ENCODE measurements at regions not wholly inside any gene's neighbourhood (a gene's known extent, or its start where the extent isn't known, plus 50 kb on each side); places are given as distances from the start of the nearest gene placed in this dataset.

DNA sequence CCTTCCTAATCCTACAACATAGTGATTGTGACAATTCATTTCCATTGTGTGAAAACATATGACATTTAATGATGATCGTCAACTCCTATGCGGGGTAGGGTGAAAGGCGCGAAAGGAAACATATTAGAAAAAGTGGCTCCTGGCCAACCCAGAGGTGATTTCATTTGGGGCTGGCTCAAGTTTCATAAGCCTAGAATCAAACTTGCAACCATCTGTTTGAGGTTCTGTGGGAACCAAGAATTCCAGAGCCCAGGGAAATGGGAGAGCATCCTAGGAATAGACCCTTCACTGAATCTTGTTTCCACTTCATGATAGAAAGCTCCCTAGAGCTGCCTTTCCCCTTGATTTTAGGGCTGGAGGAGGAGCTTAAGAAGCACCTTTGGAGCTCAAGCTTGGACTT, 101.3 kb upstream of the EGFL6 start:
- Histone ChIP-seq H3K9me1 (ENCODE audit: control insufficient read depth, extremely low read depth, insufficient read depth, low read length) (no peaks in the 10 kb centered on the region), H3K36me3 (ENCODE audit: control insufficient read depth in 2 of 2, extremely low read depth in 1 of 2, insufficient read depth in 2 of 2, low read length in 2 of 2) (no peaks in the 10 kb centered on the region), H3K9ac (ENCODE audit: control insufficient read depth, extremely low read depth, insufficient read depth, low read length) (no peak overlapping the region), H3K4me3 (ENCODE audit: control insufficient read depth in 2 of 3, extremely low read depth in 1 of 3, insufficient read depth in 2 of 3, low read depth in 1 of 3, low read length in 3 of 3) (no peak overlapping the region), H3K27ac (ENCODE audit: control insufficient read depth, insufficient read depth, low read length) (no peak overlapping the region), H3K4me1 (ENCODE audit: control insufficient read depth, extremely low read depth, insufficient read depth, low read length) (peaks cover 8% of the 10 kb centered on the region), H3K4me2 (ENCODE audit: control insufficient read depth, extremely low read depth, insufficient read depth, low read depth, low read length) (no peak overlapping the region), H3K9me3 (ENCODE audit: control insufficient read depth, low read depth, low read length) (peaks cover 2% of the 10 kb centered on the region), H2AFZ (ENCODE audit: control insufficient read depth, low read length) (no peak overlapping the region), H3K79me2 (ENCODE audit: control insufficient read depth, insufficient read depth, low read length) (no peaks in the 10 kb centered on the region), H4K20me1 (ENCODE audit: control insufficient read depth, extremely low read depth, insufficient read depth, low read length) (no peaks in the 10 kb centered on the region), H3K27me3 (ENCODE audit: control insufficient read depth, extremely low read depth, insufficient read depth, low read length) (no peaks in the 10 kb centered on the region)
- TF ChIP-seq, protein P1, sequence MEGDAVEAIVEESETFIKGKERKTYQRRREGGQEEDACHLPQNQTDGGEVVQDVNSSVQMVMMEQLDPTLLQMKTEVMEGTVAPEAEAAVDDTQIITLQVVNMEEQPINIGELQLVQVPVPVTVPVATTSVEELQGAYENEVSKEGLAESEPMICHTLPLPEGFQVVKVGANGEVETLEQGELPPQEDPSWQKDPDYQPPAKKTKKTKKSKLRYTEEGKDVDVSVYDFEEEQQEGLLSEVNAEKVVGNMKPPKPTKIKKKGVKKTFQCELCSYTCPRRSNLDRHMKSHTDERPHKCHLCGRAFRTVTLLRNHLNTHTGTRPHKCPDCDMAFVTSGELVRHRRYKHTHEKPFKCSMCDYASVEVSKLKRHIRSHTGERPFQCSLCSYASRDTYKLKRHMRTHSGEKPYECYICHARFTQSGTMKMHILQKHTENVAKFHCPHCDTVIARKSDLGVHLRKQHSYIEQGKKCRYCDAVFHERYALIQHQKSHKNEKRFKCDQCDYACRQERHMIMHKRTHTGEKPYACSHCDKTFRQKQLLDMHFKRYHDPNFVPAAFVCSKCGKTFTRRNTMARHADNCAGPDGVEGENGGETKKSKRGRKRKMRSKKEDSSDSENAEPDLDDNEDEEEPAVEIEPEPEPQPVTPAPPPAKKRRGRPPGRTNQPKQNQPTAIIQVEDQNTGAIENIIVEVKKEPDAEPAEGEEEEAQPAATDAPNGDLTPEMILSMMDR (optimal IDR thresholded peaks at IDR 0.05 in 1 of 3, IDR thresholded peaks at IDR 0.05 in 1 of 3, conservative IDR thresholded peaks at IDR 0.05 in 1 of 3; ENCODE audit: extremely low read depth in 1 of 3, insufficient read depth in 2 of 3, low read length in 3 of 3), result no peak
- TF ChIP-seq EZH2 (IDR thresholded peaks at IDR 0.05; ENCODE audit: low read length), result no peak
- DNase-seq (ENCODE audit: low read depth, low spot score) (no peak), FAIRE-seq (no peak)
- dilution Hi-C loops (cut with MboI; ENCODE audit: extremely low pct_ligation_motif_present, low sequenced_read_pairs), result loop anchor here (10.0 kb wide), 1 partner anchor 243 kb away; no protein-coding TSS in a partner anchor

DNA sequence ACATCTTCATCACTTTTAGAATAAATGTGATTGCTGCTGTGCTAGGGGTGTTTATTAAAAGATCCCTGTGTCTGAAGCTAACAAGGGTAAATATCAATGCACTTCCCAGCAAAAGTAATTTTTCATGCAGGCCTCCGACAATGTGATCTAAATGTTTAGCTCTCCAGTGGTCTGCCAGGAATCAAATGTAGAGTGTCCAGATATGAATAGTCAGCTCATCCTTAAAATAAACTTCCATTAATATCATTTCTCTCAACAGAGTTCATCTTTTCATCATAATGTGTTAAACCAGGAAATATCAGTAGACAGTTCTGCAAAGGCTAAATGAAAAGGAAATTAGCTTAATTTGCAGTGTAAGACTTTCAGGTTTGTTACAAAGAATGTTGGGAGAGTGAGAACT, 102.2 kb upstream of the EGFL6 start:
- H3K4me3 ChIP-seq (ENCODE audit: control insufficient read depth in 2 of 3, extremely low read depth in 1 of 3, insufficient read depth in 2 of 3, low read depth in 1 of 3, low read length in 3 of 3), result no peak overlapping the region
- dilution Hi-C loops (cut with MboI; ENCODE audit: extremely low pct_ligation_motif_present, low sequenced_read_pairs), result loop anchor here (10.0 kb wide), 1 partner anchor 242 kb away; no protein-coding TSS in a partner anchor
- H3K36me3 ChIP-seq (ENCODE audit: control insufficient read depth in 2 of 2, extremely low read depth in 1 of 2, insufficient read depth in 2 of 2, low read length in 2 of 2), result no peaks in the 10 kb centered on the region
- H4K20me1 ChIP-seq (ENCODE audit: control insufficient read depth, extremely low read depth, insufficient read depth, low read length), result no peaks in the 10 kb centered on the region
- no peaks in the 10 kb centered on the region for H3K27me3 ChIP-seq (ENCODE audit: control insufficient read depth, extremely low read depth, insufficient read depth, low read length)
- FAIRE-seq (no peak), DNase-seq (ENCODE audit: low read depth, low spot score) (no peak)
- H3K9me3 ChIP-seq (ENCODE audit: control insufficient read depth, low read depth, low read length), result peaks cover 4% of the 10 kb centered on the region
- TF ChIP-seq, protein P1 (optimal IDR thresholded peaks at IDR 0.05 in 1 of 3, IDR thresholded peaks at IDR 0.05 in 1 of 3, conservative IDR thresholded peaks at IDR 0.05 in 1 of 3; ENCODE audit: extremely low read depth in 1 of 3, insufficient read depth in 2 of 3, low read length in 3 of 3), result no peak
- no peak for TF ChIP-seq EZH2 (IDR thresholded peaks at IDR 0.05; ENCODE audit: low read length)
- no peak overlapping the region for H3K9ac ChIP-seq (ENCODE audit: control insufficient read depth, extremely low read depth, insufficient read depth, low read length)
- H3K79me2 ChIP-seq (ENCODE audit: control insufficient read depth, insufficient read depth, low read length), result no peaks in the 10 kb centered on the region
- no peak overlapping the region for H2AFZ ChIP-seq (ENCODE audit: control insufficient read depth, low read length)
- H3K9me1 ChIP-seq (ENCODE audit: control insufficient read depth, extremely low read depth, insufficient read depth, low read length), result no peaks in the 10 kb centered on the region
- peaks cover 8% of the 10 kb centered on the region for H3K4me1 ChIP-seq (ENCODE audit: control insufficient read depth, extremely low read depth, insufficient read depth, low read length)
- no peak overlapping the region for H3K27ac ChIP-seq (ENCODE audit: control insufficient read depth, insufficient read depth, low read length)
- no peak overlapping the region for H3K4me2 ChIP-seq (ENCODE audit: control insufficient read depth, extremely low read depth, insufficient read depth, low read depth, low read length)

Measured in keratinocyte (primary cell).